GM21360 (cell line): ENCODE measurements at regions not wholly inside any gene's neighbourhood (a gene's known extent, or its start where the extent isn't known, plus 50 kb on each side); places are given as distances from the start of the nearest gene placed in this dataset.

Experiments
- ATAC-seq: cut with Tn5 transposase; IDR thresholded peaks from one replicate; pipeline ENCODE4 v1.9.1; 2021; ENCODE audit warnings: mild to moderate bottlenecking, moderate library complexity; ENCODE audit not compliant: unreplicated experiment

GRCh38 chr6:133688705-133689492, 200.0 kb upstream of the TCF21 start:
- ATAC-seq, result no peak

GRCh38 chr6:133689863-133690262, 199.1 kb upstream of the TCF21 start:
- ATAC-seq, result no peak

- ATAC-seq, result no peak
These were observed 195.3 kb upstream of the TCF21 start for GRCh38 chr6:133693565-133693964.

GRCh38 chr6:133697185-133697584, 191.7 kb upstream of the TCF21 start:
- no peak for ATAC-seq

- ATAC-seq, result no peak
These were observed 191.2 kb upstream of the TCF21 start for GRCh38 chr6:133697666-133698065.

- no peak for ATAC-seq
These were observed 190.6 kb upstream of the TCF21 start for GRCh38 chr6:133698272-133698671.

- ATAC-seq, result no peak
These were observed 189.1 kb upstream of the TCF21 start for GRCh38 chr6:133699741-133700385.

GRCh38 chr6:133701633-133702331, 187.1 kb upstream of the TCF21 start:
- no peak for ATAC-seq

- no peak for ATAC-seq
These were observed 184.5 kb upstream of the TCF21 start for GRCh38 chr6:133704371-133704770.

GRCh38 chr6:133705066-133705465, 183.8 kb upstream of the TCF21 start:
- no peak for ATAC-seq

GRCh38 chr6:133705731-133706130, 183.2 kb upstream of the TCF21 start:
- ATAC-seq, result no peak

- peak; percentile 66 for ATAC-seq
These were observed 181.5 kb upstream of the TCF21 start for GRCh38 chr6:133707456-133707855.

- ATAC-seq, result no peak
These were observed 178.1 kb upstream of the TCF21 start for GRCh38 chr6:133710826-133711225.

GRCh38 chr6:133715270-133715669, 173.6 kb upstream of the TCF21 start:
- ATAC-seq, result no peak

GRCh38 chr6:133724726-133725125, 164.2 kb upstream of the TCF21 start:
- ATAC-seq, result no peak

GRCh38 chr6:133726188-133726587, 162.7 kb upstream of the TCF21 start:
- no peak for ATAC-seq

GRCh38 chr6:133730881-133731280, 158.0 kb upstream of the TCF21 start:
- no peak for ATAC-seq

GRCh38 chr6:133740218-133740617, 148.7 kb upstream of the TCF21 start:
- ATAC-seq, result no peak

GRCh38 chr6:133740816-133741215, 148.1 kb upstream of the TCF21 start:
- no peak for ATAC-seq

- no peak for ATAC-seq
These were observed 147.5 kb upstream of the TCF21 start for GRCh38 chr6:133741375-133741861.

- ATAC-seq, result no peak
These were observed 145.3 kb upstream of the TCF21 start for GRCh38 chr6:133743621-133744020.

- ATAC-seq, result no peak
These were observed 142.5 kb upstream of the TCF21 start for GRCh38 chr6:133746417-133746770.
